ENCODE measurements at regions not wholly inside any gene's neighbourhood (a gene's known extent, or its start where the extent isn't known, plus 50 kb on each side); places are given as distances from the start of the nearest gene placed in this dataset.
"Not testable (repeated sequence)": the region's sequence is repeated elsewhere in the genome, so short reads cannot be mapped to it uniquely, and the experiment has no call there.

DNA sequence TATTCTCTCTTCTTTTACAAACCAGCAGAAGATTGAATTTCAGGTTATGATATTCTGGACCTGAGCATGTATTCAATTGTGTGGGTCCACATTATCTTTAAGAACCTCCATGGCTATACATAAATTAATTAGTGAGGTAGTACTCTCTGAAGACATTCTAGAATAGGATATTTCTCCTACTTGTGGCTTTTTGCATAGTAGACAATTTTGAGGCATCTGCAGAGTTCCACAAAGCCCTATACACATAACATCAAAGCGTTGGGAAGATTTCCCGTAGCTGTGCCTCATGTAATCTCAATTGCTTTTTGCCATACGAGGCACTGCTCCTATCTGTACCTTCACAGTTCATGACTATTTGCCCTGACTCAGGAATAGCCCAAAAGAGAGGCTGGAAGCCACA, 395.4 kb upstream of the RGS17 start:
- no peak for DNase-seq

DNA sequence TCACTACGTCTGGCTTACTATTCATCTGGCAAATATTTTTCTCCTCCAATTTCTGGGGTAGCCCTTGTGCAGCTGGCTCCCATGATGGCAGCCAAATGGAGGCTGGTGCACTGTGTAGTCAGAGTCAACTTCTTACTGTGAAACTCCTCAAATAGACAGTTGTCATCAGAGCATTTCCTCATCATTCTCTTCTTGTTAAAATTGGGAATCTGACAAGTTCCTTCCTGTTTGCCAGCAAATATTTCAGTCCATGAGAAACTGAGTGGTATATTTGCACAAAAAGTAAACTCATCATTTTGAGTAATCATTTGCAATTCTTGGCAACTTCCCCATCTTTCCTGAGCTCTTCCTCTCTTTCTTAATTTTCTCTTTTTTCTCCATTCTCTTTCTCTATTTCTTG, 394.9 kb upstream of the RGS17 start:
- DNase-seq, result no peak

DNA sequence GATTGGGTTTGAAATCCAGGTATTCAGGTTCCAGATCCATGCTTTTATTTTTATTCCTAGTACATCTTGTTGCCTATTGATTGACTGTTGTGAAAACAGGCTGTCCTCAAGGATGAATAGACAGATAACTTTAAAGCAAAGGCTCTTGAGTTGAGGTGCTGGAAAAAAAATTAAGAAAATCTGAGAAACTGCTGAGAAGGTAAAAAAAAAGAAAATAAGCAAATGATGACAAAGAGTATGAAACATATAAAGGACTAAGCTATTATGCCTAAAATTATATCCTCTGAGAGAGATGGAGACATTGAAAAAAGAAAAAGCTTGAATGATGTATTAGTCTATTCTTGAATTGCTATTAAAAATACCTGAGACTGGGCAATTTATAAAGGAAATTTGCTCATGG, 392.3 kb upstream of the RGS17 start:
- no peak for DNase-seq

DNA sequence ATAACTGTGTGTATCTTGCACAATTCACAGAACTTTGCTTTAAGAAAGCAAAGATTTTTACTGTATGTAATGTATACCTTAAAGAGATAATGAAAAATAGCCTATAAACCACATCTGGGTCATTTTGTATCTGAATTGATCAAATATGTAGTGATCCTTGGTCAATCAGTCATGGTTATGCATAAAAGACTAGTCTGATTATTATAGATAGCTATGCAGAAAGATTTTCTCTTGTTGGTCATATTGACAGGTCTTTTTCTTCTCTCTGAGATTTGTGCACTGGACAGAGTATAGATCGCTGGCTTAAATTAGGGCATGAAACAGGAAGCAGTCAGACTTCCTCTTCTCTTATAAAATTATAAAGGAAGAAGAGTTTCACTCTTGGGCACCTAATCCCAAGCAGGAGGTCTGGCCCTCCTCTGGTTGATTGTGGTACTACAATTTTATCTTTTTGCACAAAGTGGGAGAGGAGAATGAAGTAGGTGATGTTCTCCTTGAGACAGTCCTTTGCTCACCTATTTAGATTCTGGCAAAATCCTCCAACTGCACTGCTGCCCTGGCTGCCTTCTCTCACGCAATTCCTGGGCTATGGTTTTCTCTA, 380.9 kb upstream of the RGS17 start:
- DNase-seq, result no peak

DNA sequence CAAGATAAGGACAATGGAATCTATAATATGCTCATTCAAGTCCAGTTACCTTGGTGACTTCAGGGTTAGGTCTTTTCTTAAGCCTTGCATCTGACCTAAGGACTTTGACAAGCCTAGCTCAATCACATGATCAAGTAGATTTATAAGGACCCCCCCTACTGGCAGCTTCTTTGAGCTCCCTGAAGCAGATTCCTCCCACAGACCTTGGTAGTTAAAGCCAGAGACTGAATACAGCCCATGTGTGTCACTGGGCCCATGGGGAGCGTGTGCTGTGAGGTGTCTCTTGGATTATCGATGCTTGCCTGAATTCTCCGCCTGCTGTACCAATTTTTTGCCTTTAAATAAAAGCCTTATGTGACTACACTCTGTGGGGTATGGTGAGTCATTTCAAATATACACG, 372.7 kb upstream of the RGS17 start:
- DNase-seq, result no peak

DNA sequence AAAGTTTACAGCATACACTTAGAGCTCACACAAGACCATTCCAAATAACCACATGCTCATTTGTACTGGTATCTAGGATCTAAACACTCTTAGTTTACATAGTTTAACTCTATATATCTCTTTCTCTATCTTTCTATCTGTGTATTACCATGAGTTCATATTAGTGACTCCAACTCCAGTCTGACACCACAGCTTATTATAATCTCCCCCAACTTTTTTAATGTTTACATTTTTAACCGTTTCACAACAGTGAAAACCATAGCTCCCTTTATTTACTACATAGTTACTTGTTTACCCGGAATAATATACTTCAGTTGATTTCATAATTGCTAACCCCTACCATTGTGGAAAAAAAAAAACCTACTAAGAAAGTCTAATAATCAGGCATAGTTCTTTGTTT, 362.4 kb upstream of the RGS17 start:
- DNase-seq, result no peak

DNA sequence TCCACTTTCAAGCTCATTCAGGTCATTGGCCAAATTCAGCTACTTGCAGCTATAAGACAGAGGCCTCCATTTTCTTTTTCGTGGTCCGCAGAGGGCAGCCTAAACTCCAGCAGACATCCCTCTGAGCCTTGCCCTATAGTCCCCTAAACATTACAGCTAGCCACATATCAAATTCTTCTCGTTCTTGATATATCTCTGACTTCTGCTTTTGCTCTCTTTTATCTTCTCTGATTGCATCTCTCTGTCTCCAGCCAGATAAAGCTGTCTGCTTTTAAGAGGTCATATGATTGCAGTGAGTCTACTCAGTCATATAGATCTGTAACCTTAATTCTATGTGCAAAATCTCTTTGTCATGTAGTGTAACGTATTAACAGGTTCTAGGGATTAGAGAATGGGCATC, 358.4 kb upstream of the RGS17 start:
- DNase-seq, result no peak

DNA sequence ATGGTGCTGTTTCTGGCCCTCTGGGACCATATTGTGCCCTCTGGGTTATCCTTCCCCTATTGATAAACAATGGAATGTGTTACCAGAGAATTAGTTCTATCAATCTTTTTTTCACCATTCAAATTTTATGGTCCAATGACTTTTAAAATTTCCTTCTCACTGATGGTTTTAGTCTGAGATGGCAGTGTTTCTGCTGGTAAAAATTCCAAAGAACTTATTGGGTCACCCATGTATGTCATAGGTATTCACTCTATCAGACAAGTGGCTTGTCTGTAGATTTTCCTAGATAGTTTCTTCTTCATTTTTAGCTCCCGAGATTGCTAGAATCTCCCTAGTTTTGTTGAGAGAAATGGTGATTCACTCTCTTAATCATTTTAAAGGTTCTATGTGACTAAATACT, 357.2 kb upstream of the RGS17 start:
- no peak for DNase-seq

DNA sequence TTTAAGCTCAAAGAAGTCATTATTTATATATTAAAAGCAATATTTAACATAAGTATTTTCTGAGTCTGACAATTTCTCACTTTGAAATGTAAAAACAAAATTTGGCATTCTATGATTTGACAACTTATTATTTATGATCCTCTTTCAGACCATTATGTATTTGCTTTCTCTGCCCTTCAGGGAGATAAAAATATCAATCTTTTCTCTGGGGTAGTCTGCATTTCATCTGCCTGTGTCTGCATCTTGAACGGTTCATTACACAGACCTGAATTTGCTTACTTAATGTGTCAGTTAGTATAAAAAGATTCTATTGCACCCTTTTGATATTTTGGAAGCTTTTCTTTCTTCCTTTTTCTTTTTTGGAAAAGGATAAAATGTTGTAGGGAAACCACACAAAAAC, 354.0 kb upstream of the RGS17 start:
- no peak for DNase-seq

DNA sequence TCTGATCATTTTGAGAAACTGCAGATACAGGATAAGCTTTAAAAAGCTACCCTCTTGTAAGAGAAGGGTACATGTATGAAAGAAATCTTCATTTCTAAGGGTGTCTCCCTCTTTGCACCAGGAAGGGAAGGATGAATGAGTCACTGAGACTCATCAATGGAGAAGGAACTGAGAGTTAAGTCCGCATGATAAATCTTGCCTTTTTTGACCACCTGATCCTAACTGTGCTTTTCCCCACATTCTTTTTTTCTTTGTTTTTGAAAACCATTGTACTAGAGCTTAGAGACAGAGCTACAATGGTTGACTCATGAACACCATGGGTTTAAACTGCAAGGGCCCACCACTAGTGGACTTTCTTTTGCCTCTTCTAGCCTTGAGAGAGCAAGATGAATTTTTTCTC, 353.0 kb upstream of the RGS17 start:
- DNase-seq, result no peak

DNA sequence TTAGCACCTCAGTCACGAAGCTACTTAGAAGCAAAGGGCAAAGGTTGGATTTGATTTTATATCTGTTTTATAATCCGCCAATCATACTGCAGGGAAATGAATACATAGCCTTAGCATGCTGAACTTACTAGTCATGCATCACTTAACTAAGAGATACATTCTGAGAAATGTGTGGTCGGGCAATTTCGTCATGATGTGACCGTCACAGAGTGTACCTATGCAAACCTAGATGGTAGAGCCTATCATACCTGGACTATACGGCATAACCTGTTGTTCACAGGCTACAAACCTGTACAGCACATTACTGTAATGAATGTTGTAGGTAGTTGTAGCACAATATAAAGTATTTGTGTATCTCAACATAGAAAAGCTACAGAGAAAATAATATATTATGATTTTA, 345.2 kb upstream of the RGS17 start:
- no peak for DNase-seq

DNA sequence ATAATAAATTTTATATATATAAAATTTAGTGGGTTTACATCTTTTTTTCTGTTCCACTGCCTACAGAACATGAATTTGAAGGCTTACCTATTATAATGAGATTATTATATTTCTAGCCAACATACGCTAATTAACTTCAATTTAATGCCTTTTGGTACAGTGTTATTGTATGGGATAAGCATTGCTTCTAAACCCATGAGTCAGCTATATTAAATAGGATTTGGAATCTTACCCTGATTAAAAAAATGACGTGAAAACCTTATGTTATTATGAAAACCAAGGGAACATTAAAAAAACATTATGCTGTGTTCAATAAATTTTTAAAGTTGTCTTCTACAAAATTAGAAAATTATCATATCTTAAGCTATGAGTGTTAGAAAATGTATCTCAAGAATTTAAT, 334.0 kb upstream of the RGS17 start:
- no peak for DNase-seq

DNA sequence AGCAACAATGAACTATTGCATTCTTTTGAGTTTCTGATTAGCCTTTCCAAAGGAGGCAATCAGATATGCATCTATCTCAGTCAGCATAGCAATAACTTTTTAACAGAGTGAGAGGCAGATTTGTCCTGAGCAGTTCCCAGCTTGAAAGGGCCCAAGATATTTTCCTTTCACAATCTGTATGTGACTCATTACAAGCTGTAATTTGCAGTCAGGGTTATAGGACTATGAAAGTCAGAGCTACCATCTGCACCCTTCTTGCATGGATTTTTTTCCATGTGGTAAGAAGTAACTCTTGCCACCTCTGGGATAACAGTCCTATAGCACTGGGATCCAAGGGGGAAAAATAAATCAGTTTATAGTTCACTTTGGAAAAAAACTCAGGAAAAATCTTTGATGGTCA, 318.2 kb upstream of the RGS17 start:
- DNase-seq, result no peak

DNA sequence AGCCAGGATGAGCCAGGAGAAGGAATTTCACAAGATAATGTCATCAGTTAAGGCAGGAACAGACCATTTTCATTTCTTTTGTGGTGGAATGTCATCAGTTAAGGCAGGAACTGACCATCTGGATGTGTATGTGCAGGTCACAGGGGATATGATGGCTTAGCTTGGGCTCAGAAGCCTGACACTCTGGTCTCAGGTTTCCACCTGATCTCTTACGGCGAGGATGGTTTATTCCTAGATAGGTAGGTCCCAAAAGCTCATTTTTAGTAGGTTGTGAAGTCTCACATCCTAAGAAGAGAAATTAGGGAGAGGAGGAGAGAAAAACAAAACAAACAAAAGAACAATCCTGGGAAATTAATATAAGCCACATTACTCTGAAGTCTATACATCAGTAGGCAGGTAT, 311.7 kb upstream of the RGS17 start:
- not testable (repeated sequence) for DNase-seq

DNA sequence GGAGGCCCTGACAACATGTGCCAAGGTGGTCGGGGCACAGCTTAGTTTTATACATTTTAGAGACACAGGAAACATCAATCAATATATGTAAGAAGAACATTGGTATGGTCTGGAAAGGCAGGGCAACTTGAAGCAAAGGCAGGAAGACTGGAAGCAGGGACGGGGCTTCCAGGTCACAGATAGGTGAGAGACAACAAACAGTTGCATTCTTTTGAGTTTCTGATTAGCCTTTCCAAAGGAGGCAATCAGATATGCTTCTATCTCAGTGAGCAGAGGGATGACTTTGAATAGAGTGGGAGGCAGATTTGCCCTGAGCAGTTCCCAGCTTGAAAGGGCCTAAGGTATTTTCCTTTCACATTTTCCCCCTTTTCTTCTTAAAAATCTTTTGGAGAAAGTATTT, 311.0 kb upstream of the RGS17 start:
- DNase-seq, result no peak

DNA sequence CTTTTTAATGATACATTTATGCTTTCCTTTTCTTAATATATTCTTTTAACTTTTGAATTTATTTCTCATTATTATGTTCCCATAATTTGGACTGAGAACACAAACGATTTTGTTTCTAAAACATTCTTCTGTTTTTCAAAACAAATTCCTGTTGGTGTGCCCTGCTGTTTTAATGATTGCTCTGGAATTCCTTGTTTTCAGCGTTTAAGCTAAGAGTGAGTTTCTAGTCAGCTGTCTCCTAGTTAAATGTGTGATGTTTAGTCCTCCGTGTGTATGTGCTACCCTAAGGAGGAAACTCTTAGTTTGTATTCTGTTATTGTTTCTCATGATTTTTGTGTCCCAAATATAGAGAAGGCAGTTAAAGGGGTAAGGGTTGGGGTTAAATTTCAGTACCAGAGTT, 306.1 kb upstream of the RGS17 start:
- no peak for DNase-seq

DNA sequence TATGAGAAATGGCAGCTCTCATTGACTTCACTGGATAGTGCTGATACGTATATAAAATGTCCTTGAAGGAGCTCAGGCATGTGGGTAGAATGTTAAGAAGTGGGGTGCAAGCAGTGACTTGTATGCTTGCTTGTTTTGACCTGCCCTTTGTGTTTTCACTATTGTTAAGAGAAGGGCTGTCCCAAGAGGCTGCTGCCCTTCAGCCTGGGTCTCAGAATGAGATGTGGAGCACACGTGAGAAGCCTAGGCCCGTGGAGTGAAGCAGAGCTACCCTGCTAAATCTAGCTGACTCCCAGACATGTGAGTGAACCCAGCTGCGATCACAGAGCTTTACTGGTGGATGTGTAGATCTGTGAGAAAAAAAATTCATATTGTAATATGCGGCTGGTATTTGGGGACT, 305.3 kb upstream of the RGS17 start:
- DNase-seq, result no peak

DNA sequence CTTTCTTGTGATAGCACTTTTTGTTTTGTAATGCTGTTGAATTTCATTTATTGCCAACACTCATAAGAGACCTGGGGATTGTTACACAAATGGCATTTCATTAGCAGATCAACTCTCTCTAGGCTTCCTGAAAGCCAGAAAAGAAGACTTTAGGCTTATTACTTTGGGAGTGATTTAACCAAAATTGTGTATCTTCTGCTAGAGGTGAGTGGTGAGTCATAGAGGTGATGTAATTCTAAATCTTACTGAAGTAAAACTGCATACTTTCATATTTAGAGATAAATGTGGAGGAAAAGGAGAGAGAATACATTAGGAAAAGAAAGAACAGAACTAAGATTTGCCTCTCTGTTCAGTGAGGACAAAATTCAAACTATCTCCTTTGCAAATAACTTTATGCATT, 304.7 kb upstream of the RGS17 start:
- DNase-seq, result no peak

DNA sequence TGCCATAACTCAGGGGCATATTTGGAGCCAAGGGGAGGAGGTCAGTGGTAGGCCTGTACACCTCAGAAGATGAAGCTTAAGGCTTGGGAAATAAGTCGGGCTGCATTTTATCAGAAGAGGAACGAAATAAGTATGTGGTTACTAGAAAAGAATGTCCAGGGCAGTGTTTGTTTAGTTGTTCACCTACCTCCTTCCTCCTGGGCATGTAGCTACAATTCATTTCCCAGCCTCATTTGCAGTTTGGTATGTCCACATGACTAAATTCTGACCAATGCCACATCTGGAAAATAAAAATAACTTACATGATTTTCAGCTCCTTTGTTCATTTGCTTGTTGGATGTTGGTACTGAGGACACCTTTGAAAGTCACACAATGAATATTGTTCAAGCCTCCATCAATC, 294.5 kb upstream of the RGS17 start:
- no peak for DNase-seq

DNA sequence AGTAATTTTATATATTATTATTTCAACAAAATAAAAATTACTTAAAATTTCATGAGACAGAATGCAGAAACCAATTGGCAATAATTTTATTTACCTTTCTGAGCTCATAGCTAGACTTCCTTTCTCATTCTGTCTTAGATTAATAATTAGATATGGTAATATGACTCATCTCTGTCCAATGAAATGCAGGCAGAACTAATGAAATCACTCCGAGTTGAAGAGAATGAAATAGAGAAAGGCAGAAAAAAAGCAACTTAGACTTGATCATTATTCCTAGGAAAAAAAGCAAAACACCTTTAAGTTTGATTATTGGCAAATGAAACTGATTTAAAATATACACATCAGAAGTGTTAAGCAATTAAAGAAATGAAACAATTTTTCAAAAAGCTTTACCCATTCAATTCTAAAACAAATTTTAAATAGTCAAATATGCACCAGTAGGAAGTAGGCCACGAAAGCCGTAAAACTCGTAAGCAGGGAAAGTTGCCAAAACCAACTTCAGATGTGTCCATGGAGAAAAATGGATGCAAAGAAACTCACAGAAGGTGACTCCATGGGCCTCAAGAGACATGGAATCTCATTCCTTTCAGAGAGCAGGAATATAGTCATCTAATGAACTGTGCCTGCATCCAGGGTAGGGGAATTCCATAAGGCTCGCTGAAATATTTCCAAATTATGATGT, 293.8 kb upstream of the RGS17 start:
- DNase-seq, result no peak

DNA sequence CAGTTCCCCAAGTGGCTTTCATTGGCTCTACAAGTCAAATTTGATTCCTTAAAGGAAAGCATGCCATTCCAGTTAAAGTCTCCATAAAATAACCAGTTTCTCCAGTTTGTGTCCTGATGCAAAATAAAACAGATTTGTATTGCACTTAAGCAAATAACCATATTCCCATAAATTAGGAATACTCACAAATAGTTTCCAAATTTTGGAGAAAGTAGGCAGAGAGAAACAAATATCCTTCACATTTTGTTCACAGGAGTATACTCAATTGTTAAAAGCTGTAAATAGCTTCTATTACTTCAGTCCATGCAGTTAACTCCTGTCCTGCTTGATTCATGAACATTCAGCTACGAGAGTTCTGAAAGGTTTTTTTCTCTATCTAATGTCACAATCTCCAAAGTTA, 281.4 kb upstream of the RGS17 start:
- DNase-seq, result no peak

DNA sequence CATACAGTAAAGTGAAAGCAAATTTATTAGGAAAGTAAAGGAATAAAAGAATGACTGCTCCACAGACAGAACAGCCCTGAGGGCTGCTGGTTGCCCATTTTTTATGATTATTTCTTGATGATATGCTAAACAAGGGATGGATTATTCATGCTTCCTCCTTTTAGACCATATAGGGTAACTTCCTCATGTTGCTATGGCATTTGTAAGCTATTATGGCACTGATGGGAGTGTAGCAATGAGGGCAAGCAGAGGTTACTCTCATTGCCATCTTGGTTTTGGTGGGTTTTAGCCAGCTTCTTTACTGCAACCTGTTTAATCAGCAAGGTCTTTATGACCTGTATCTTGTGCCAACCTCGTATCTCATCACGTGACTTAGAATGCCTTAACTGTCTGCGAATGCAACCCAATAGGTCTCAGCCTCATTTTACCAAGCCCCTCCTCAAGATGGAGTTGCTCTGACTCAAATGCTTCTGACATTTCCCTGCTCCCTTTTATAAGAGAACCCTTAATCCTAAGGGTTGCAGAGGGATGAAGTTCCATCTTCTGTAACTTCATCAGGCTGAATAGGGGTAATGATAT, 280.1 kb upstream of the RGS17 start:
- DNase-seq, result no peak

DNA sequence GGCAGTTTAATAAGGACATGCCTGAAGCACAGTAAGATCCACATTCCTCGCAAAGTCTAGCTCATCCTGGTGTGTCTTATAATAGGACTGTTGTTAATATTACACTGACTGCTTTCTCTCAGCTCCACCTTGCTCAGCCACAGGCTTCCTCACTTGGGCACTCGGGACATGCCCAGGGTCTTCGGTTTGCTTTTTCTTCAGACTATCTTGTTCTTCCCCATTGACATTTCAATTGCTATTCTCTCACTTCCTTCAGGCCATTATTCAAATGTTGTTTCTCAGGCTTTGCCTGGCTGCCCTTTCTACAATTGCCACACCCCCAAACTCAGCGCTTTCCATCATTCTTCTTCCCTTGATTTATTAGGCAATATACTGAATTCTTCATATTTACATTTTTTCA, 274.8 kb upstream of the RGS17 start:
- no peak for DNase-seq

DNA sequence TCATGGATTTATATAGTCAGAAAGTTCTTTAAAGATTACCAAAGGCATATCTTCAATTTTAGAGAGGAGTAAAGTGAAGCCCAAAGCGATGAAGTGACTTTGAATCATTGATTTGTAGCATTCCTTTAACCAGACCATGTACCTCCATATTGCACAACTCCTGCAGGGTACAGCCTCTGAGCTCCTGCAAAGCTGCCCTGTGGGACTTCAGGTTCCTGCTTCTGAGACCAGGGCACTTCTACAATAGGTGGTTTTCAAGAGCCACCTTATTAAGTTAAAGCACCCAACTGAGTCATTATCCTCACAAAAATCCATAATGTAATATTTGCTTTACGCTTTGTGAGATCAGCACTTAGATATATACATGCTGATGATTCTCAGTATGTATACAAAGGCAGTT, 270.7 kb upstream of the RGS17 start:
- no peak for DNase-seq

DNA sequence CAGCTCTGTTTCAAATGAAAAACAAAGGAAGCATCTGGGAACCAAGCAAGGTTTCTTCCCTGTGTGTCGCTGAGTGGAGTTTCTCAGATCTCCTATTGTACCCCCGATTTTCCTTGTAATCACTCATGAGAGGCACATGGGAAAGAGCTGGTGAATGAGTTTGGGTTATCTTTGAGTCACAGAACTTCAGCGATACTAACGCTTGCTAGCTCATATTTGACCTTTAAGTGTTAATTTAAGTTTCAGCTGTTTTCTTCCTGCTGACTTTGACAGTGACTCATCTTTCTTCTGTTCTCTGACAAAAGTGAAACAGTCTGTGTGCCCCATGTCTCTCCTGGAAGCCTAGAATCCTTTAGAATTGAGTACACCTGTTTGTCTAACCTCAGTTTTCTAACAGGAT, 261.1 kb upstream of the RGS17 start:
- DNase-seq, result no peak

Data from NCI-H187 (cell line).